ENCODE measurements at regions not wholly inside any gene's neighbourhood (a gene's known extent, or its start where the extent isn't known, plus 50 kb on each side); places are given as distances from the start of the nearest gene placed in this dataset.

- H3K4me3 ChIP-seq (ENCODE audit: low read depth, low read length), result no peak overlapping the region
- DNase-seq (ENCODE audit: low read depth), result no peak
- in situ Hi-C loops (cut with HindIII; ENCODE audit: low sequenced_read_pairs), result no loop called here
- TF ChIP-seq, protein P1, sequence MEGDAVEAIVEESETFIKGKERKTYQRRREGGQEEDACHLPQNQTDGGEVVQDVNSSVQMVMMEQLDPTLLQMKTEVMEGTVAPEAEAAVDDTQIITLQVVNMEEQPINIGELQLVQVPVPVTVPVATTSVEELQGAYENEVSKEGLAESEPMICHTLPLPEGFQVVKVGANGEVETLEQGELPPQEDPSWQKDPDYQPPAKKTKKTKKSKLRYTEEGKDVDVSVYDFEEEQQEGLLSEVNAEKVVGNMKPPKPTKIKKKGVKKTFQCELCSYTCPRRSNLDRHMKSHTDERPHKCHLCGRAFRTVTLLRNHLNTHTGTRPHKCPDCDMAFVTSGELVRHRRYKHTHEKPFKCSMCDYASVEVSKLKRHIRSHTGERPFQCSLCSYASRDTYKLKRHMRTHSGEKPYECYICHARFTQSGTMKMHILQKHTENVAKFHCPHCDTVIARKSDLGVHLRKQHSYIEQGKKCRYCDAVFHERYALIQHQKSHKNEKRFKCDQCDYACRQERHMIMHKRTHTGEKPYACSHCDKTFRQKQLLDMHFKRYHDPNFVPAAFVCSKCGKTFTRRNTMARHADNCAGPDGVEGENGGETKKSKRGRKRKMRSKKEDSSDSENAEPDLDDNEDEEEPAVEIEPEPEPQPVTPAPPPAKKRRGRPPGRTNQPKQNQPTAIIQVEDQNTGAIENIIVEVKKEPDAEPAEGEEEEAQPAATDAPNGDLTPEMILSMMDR (IDR thresholded peaks at IDR 0.05; ENCODE audit: low read depth, low read length, missing control alignments), result no peak
Measured at GRCh38 chr10:95121904-95122303, 52.6 kb upstream of the CYP2C8 start.

All from astrocyte of the cerebellum (primary cell).